ENCODE measurements at regions not wholly inside any gene's neighbourhood (a gene's known extent, or its start where the extent isn't known, plus 50 kb on each side); places are given as distances from the start of the nearest gene placed in this dataset.

DNA sequence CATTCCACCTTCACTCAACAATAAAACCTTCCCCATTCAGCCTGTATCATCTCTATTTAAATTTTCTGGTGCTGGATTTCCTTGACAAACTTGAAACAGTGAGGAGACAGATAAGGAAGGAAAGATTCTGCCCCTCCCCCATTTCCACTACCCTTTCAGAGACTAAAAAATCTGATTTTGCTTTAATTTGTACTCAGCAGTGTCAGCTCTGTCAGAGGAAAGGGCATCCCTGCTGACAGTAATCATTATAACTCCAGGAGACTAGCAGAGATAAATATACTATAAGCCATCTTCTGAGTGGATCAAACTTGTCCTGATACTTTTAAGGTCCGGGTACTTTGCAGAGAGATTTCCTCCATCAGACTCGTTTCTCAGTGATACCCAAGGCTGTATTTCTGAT, 155.6 kb downstream of the SAMD5 start (continued):
- TF ChIP-seq PHF8 (conservative IDR thresholded peaks at IDR 0.05; ENCODE audit: low read depth, low read length) (no peak), NANOG (IDR thresholded peaks at IDR 0.05; ENCODE audit: insufficient read depth, low read depth, low read length, poor library complexity, severe bottlenecking) (no peak), RXRA (IDR thresholded peaks at IDR 0.05; ENCODE audit: insufficient read depth, low read depth, low read length) (no peak)

All from H1 (cell line).